ENCODE measurements at regions not wholly inside any gene's neighbourhood (a gene's known extent, or its start where the extent isn't known, plus 50 kb on each side); places are given as distances from the start of the nearest gene placed in this dataset.
"Not testable (repeated sequence)": the region's sequence is repeated elsewhere in the genome, so short reads cannot be mapped to it uniquely, and the experiment has no call there.

- no peak for DNase-seq (ENCODE audit: low spot score)
Observed at GRCh38 chr12:11978726-11979384, 91.9 kb upstream of the BCL2L14 start.

- no peak for DNase-seq (ENCODE audit: low spot score)
Observed at GRCh38 chr12:11980115-11980514, 90.6 kb upstream of the BCL2L14 start.

- no peak for DNase-seq (ENCODE audit: low spot score)
Observed at GRCh38 chr12:11981121-11981733, 89.5 kb upstream of the BCL2L14 start.

GRCh38 chr12:11984417-11984816 lies 86.3 kb upstream of the BCL2L14 start:
- no peak for DNase-seq (ENCODE audit: low spot score)

- no peak for DNase-seq (ENCODE audit: low spot score)
Observed at GRCh38 chr12:11986165-11986564, 84.6 kb upstream of the BCL2L14 start.

GRCh38 chr12:11987901-11988300 lies 82.8 kb upstream of the BCL2L14 start:
- no peak for DNase-seq (ENCODE audit: low spot score)

GRCh38 chr12:11991604-11992003 lies 79.1 kb upstream of the BCL2L14 start:
- no peak for DNase-seq (ENCODE audit: low spot score)

- DNase-seq (ENCODE audit: low spot score), result no peak
Observed at GRCh38 chr12:11992515-11992914, 78.2 kb upstream of the BCL2L14 start.

GRCh38 chr12:11998307-11998943 lies 72.3 kb upstream of the BCL2L14 start:
- peak; percentile 40 for DNase-seq (ENCODE audit: low spot score)

- DNase-seq (ENCODE audit: low spot score), result no peak
Observed at GRCh38 chr12:11998944-11999315, 71.8 kb upstream of the BCL2L14 start.

- no peak for DNase-seq (ENCODE audit: low spot score)
Observed at GRCh38 chr12:12003609-12004008, 67.1 kb upstream of the BCL2L14 start.

- DNase-seq (ENCODE audit: low spot score), result no peak
Observed at GRCh38 chr12:12004524-12004923, 66.2 kb upstream of the BCL2L14 start.

- DNase-seq (ENCODE audit: low spot score), result peak; percentile 14
Observed at GRCh38 chr12:12007001-12007712, 63.6 kb upstream of the BCL2L14 start.

GRCh38 chr12:12007713-12008231 lies 63.0 kb upstream of the BCL2L14 start:
- no peak for DNase-seq (ENCODE audit: low spot score)

- DNase-seq (ENCODE audit: low spot score), result no peak
Observed at GRCh38 chr12:12008232-12008850, 62.4 kb upstream of the BCL2L14 start.

- DNase-seq (ENCODE audit: low spot score), result peak; percentile 54
Observed at GRCh38 chr12:12008931-12009611, 61.7 kb upstream of the BCL2L14 start.

GRCh38 chr12:12009749-12010276 lies 60.9 kb upstream of the BCL2L14 start:
- DNase-seq (ENCODE audit: low spot score), result not testable (repeated sequence)

- peak; percentile 69 for DNase-seq (ENCODE audit: low spot score)
Observed at GRCh38 chr12:12010277-12011039, 60.3 kb upstream of the BCL2L14 start.

GRCh38 chr12:12011880-12012260 lies 58.9 kb upstream of the BCL2L14 start:
- DNase-seq (ENCODE audit: low spot score), result no peak

GRCh38 chr12:12015073-12015685 lies 55.6 kb upstream of the BCL2L14 start:
- no peak for DNase-seq (ENCODE audit: low spot score)

Data from A172 (cell line).